ENCODE measurements at regions not wholly inside any gene's neighbourhood (a gene's known extent, or its start where the extent isn't known, plus 50 kb on each side); places are given as distances from the start of the nearest gene placed in this dataset.
"Not testable (repeated sequence)": the region's sequence is repeated elsewhere in the genome, so short reads cannot be mapped to it uniquely, and the experiment has no call there.

- TF ChIP-seq ZFX (IDR thresholded peaks at IDR 0.05) (no peak), CTCF (conservative IDR thresholded peaks at IDR 0.05) (no peak)
- no peak overlapping the region for H3K27ac ChIP-seq
Measured at GRCh38 chr20:60186412-60186811, 228.2 kb downstream of the CDH26 start.

GRCh38 chr20:60187683-60188082 lies 229.5 kb downstream of the CDH26 start:
- no peak overlapping the region for H3K27ac ChIP-seq
- TF ChIP-seq ZFX (IDR thresholded peaks at IDR 0.05), result no peak
- TF ChIP-seq CTCF (conservative IDR thresholded peaks at IDR 0.05), result no peak

GRCh38 chr20:60191014-60191413 lies 232.8 kb downstream of the CDH26 start:
- no peak overlapping the region for H3K27ac ChIP-seq
- TF ChIP-seq CTCF (conservative IDR thresholded peaks at IDR 0.05) (no peak), ZFX (IDR thresholded peaks at IDR 0.05) (no peak)

GRCh38 chr20:60192326-60192725 lies 234.1 kb downstream of the CDH26 start:
- no peak overlapping the region for H3K27ac ChIP-seq
- no peak for TF ChIP-seq CTCF (conservative IDR thresholded peaks at IDR 0.05)
- no peak for TF ChIP-seq ZFX (IDR thresholded peaks at IDR 0.05)

- H3K27ac ChIP-seq, result not testable (repeated sequence)
Measured at GRCh38 chr20:60199132-60199531, 240.9 kb downstream of the CDH26 start.

- no peak overlapping the region for H3K27ac ChIP-seq
- no peak for TF ChIP-seq CTCF (conservative IDR thresholded peaks at IDR 0.05)
- TF ChIP-seq ZFX (IDR thresholded peaks at IDR 0.05), result no peak
Measured at GRCh38 chr20:60199866-60200265, 241.6 kb downstream of the CDH26 start.

GRCh38 chr20:60200305-60200918 lies 242.2 kb downstream of the CDH26 start:
- H3K27ac ChIP-seq, result no peak overlapping the region
- no peak for TF ChIP-seq CTCF (conservative IDR thresholded peaks at IDR 0.05)
- TF ChIP-seq ZFX (IDR thresholded peaks at IDR 0.05), result no peak

GRCh38 chr20:60201198-60201835 lies 243.1 kb downstream of the CDH26 start:
- H3K27ac ChIP-seq, result no peak overlapping the region
- TF ChIP-seq ZFX (IDR thresholded peaks at IDR 0.05) (no peak), CTCF (conservative IDR thresholded peaks at IDR 0.05) (no peak)
